ENCODE measurements at regions not wholly inside any gene's neighbourhood (a gene's known extent, or its start where the extent isn't known, plus 50 kb on each side); places are given as distances from the start of the nearest gene placed in this dataset.

DNA sequence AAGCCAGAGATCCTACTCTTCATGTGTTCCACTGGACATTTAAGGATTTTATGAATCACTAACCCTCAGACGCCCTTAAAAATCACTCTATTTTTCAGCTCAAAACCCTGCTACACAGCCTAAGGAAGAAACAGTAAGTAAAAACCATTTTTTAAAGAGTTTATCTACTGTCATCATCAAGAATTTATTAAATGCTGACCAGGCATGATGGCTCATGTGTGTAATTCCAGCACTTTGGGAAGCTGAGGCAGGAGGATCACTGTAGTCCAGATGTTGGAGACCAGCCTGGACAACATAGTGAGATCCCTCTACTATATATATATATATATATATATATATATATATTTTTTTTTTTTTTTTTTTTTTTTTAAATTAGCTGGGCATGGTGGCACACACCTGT, 124.2 kb upstream of the ID4 start:
- no peaks in the 10 kb centered on the region for H3K4me1 ChIP-seq
- no peak for DNase-seq
- TF ChIP-seq, protein P1, sequence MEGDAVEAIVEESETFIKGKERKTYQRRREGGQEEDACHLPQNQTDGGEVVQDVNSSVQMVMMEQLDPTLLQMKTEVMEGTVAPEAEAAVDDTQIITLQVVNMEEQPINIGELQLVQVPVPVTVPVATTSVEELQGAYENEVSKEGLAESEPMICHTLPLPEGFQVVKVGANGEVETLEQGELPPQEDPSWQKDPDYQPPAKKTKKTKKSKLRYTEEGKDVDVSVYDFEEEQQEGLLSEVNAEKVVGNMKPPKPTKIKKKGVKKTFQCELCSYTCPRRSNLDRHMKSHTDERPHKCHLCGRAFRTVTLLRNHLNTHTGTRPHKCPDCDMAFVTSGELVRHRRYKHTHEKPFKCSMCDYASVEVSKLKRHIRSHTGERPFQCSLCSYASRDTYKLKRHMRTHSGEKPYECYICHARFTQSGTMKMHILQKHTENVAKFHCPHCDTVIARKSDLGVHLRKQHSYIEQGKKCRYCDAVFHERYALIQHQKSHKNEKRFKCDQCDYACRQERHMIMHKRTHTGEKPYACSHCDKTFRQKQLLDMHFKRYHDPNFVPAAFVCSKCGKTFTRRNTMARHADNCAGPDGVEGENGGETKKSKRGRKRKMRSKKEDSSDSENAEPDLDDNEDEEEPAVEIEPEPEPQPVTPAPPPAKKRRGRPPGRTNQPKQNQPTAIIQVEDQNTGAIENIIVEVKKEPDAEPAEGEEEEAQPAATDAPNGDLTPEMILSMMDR (IDR thresholded peaks at IDR 0.05) = no peak
- intact Hi-C loops (cut with DNase I) = no loop called here
- no peak overlapping the region for H3K9ac ChIP-seq (ENCODE audit: low read depth in 2 of 2, low read length in 2 of 2)
- no peaks in the 10 kb centered on the region for H3K9me3 ChIP-seq
- no peak overlapping the region for H3K4me3 ChIP-seq
- H3K27me3 ChIP-seq = no peaks in the 10 kb centered on the region
- no peak overlapping the region for H3K27ac ChIP-seq
- H3K36me3 ChIP-seq = no peaks in the 10 kb centered on the region

- H3K9ac ChIP-seq (ENCODE audit: low read depth in 2 of 2, low read length in 2 of 2) = no peak overlapping the region
- no peaks in the 10 kb centered on the region for H3K4me1 ChIP-seq
- TF ChIP-seq, protein P1 (IDR thresholded peaks at IDR 0.05) = no peak
- H3K27ac ChIP-seq = no peak overlapping the region
- H3K27me3 ChIP-seq = no peaks in the 10 kb centered on the region
- no peaks in the 10 kb centered on the region for H3K36me3 ChIP-seq
- intact Hi-C loops (cut with DNase I) = no loop called here
- no peak for DNase-seq
- H3K4me3 ChIP-seq = no peak overlapping the region
- H3K9me3 ChIP-seq = no peaks in the 10 kb centered on the region
These were observed 123.8 kb upstream of the ID4 start for GRCh38 chr6:19713411-19713810.

GRCh38 chr6:19713984-19714383, 123.2 kb upstream of the ID4 start:
- Histone ChIP-seq H3K27ac (no peak overlapping the region), H3K9ac (ENCODE audit: low read depth in 2 of 2, low read length in 2 of 2) (no peak overlapping the region), H3K36me3 (no peaks in the 10 kb centered on the region), H3K4me3 (no peak overlapping the region), H3K27me3 (no peaks in the 10 kb centered on the region), H3K4me1 (no peaks in the 10 kb centered on the region), H3K9me3 (no peaks in the 10 kb centered on the region)
- DNase-seq = no peak
- intact Hi-C loops (cut with DNase I) = no loop called here
- TF ChIP-seq, protein P1 (IDR thresholded peaks at IDR 0.05) = no peak

GRCh38 chr6:19714434-19715166, 122.6 kb upstream of the ID4 start:
- TF ChIP-seq, protein P1 (IDR thresholded peaks at IDR 0.05) = no peak
- Histone ChIP-seq H3K4me3 (no peak overlapping the region), H3K9me3 (no peaks in the 10 kb centered on the region), H3K36me3 (no peaks in the 10 kb centered on the region), H3K4me1 (no peaks in the 10 kb centered on the region), H3K9ac (ENCODE audit: low read depth in 2 of 2, low read length in 2 of 2) (no peak overlapping the region), H3K27me3 (no peaks in the 10 kb centered on the region), H3K27ac (no peak overlapping the region)
- no peak for DNase-seq
- intact Hi-C loops (cut with DNase I) = no loop called here

DNA sequence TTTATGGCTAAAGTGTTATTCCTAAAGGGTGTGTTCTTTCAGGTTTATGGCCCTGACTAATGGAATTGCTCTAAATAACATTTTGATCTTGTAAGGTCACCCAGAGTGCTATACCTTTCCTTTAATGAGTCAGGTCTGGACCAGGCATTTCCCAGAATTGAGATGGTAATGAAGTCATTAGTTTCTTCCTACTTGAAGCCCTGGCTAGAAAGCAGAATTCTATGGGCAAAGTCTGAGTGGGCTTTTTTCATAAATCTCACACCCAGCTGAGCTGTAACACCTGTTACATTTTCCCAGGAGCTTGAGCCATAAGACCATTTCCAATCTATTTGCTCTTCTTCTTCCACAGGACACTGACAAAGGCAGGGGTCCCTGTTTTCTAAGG, 122.0 kb upstream of the ID4 start:
- Histone ChIP-seq H3K9me3 (no peaks in the 10 kb centered on the region), H3K4me1 (no peaks in the 10 kb centered on the region), H3K27ac (no peak overlapping the region), H3K4me3 (no peak overlapping the region), H3K9ac (ENCODE audit: low read depth in 2 of 2, low read length in 2 of 2) (no peak overlapping the region), H3K36me3 (no peaks in the 10 kb centered on the region), H3K27me3 (no peaks in the 10 kb centered on the region)
- DNase-seq = no peak
- intact Hi-C loops (cut with DNase I) = no loop called here
- TF ChIP-seq, protein P1 (IDR thresholded peaks at IDR 0.05) = no peak
